H9 (cell line): ENCODE measurements at regions not wholly inside any gene's neighbourhood (a gene's known extent, or its start where the extent isn't known, plus 50 kb on each side); places are given as distances from the start of the nearest gene placed in this dataset.

Experiments used
- DNase-seq: peaks from one replicate; pipeline ENCODE4 v3.0.0-alpha.2; 2017
- H2AFZ ChIP-seq: one replicate; pipeline ENCODE4 v1.6.1; 2013; ENCODE audit warnings: mild to moderate bottlenecking, low read length, control low read depth, moderate library complexity
- H2AK5ac ChIP-seq: 2 replicates; pipeline ENCODE4 v1.6.1; 2013; ENCODE audit warnings: low read length, control low read depth, mixed read lengths; ENCODE audit not compliant: insufficient read length
- H2BK120ac ChIP-seq: one replicate; pipeline ENCODE4 v1.6.1; 2013; ENCODE audit warnings: low read depth, mild to moderate bottlenecking, low read length, control low read depth, inconsistent platforms; ENCODE audit not compliant: poor library complexity, severe bottlenecking
- H2BK12ac ChIP-seq: 2 replicates; pipeline ENCODE4 v1.6.1; 2013; ENCODE audit warnings: low read length, control low read depth, mixed read lengths, low read depth; ENCODE audit not compliant: insufficient read length
- H2BK15ac ChIP-seq: 2 replicates; pipeline ENCODE4 v1.6.1; 2013; ENCODE audit warnings: low read depth, low read length, control low read depth
- H2BK20ac ChIP-seq: one replicate; pipeline ENCODE4 v1.6.1; 2013; ENCODE audit warnings: low read depth, mild to moderate bottlenecking, low read length, control low read depth, inconsistent platforms; ENCODE audit not compliant: poor library complexity, severe bottlenecking
- H2BK5ac ChIP-seq: 2 replicates; pipeline ENCODE4 v1.6.1; 2013; ENCODE audit warnings: low read length, control low read depth, mixed read lengths; ENCODE audit not compliant: insufficient read length
- H3K14ac ChIP-seq: 2 replicates; pipeline ENCODE4 v1.6.1; 2013; ENCODE audit warnings: low read length, control low read depth; ENCODE audit not compliant: insufficient read depth
- H3K18ac ChIP-seq: 2 replicates; pipeline ENCODE4 v1.6.1; 2013; ENCODE audit warnings: low read depth, mild to moderate bottlenecking, mixed read lengths, low read length, control low read depth; ENCODE audit not compliant: insufficient read length
- H3K23ac ChIP-seq: 2 replicates; pipeline ENCODE4 v1.6.1; 2013; ENCODE audit warnings: low read length, control low read depth, mixed read lengths, low read depth; ENCODE audit not compliant: insufficient read length
- H3K23me2 ChIP-seq: 2 replicates; pipeline ENCODE4 v1.6.1; 2013; ENCODE audit warnings: low read depth, mild to moderate bottlenecking, mixed read lengths, low read length, control low read depth; ENCODE audit not compliant: insufficient read length, poor library complexity, severe bottlenecking
- H3K27ac ChIP-seq: 2 replicates; pipeline ENCODE4 v1.5.1; 2013; ENCODE audit warnings: low read length, control low read depth, mixed read lengths, low read depth; ENCODE audit not compliant: insufficient read length
- H3K27me3 ChIP-seq: 2 replicates; pipeline ENCODE4 v1.6.1; 2013; ENCODE audit warnings: low read length, control low read depth, inconsistent platforms; ENCODE audit not compliant: insufficient read depth
- H3K4ac ChIP-seq: 2 replicates; pipeline ENCODE4 v1.6.1; 2013; ENCODE audit warnings: low read depth, mild to moderate bottlenecking, control low read depth, inconsistent platforms, low read length, moderate library complexity
- H3K4me1 ChIP-seq: 2 replicates; pipeline ENCODE4 v1.6.1; 2013; ENCODE audit warnings: low read length, control low read depth, inconsistent platforms; ENCODE audit not compliant: insufficient read depth
- H3K4me2 ChIP-seq: 2 replicates; pipeline ENCODE4 v1.6.1; 2013; ENCODE audit warnings: low read length, control low read depth, mixed read lengths; ENCODE audit not compliant: insufficient read length, insufficient read depth
- H3K56ac ChIP-seq: 2 replicates; pipeline ENCODE4 v1.6.1; 2013; ENCODE audit warnings: low read depth, mild to moderate bottlenecking, mixed read lengths, low read length, control low read depth; ENCODE audit not compliant: insufficient read length
- H3K79me1 ChIP-seq: 2 replicates; pipeline ENCODE4 v1.6.1; 2013; ENCODE audit warnings: low read depth, mild to moderate bottlenecking, moderate library complexity, low read length, control low read depth, inconsistent platforms; ENCODE audit not compliant: insufficient read depth, poor library complexity, severe bottlenecking
- H3K79me2 ChIP-seq: 2 replicates; pipeline ENCODE4 v1.6.1; 2013; ENCODE audit warnings: low read length, control low read depth, inconsistent platforms; ENCODE audit not compliant: insufficient read depth
- H3K9ac ChIP-seq: 2 replicates; pipeline ENCODE4 v1.6.1; 2013; ENCODE audit warnings: low read length, control low read depth, mixed read lengths; ENCODE audit not compliant: insufficient read length; ENCODE audit errors: extremely low read depth
- H3K9me3 ChIP-seq: one replicate; pipeline ENCODE4 v1.6.1; 2013; ENCODE audit warnings: low read depth, low read length, inconsistent platforms; ENCODE audit not compliant: control insufficient read depth
- H3T11ph ChIP-seq: one replicate; pipeline ENCODE4 v1.6.1; 2013; ENCODE audit warnings: mild to moderate bottlenecking, low read length, control low read depth, inconsistent platforms
- H4K20me1 ChIP-seq: one replicate; pipeline ENCODE4 v1.6.1; 2013; ENCODE audit not compliant: control insufficient read depth, insufficient read length, insufficient read depth
- H4K5ac ChIP-seq: 2 replicates; pipeline ENCODE4 v1.6.1; 2013; ENCODE audit warnings: low read depth, mild to moderate bottlenecking, mixed read lengths, low read length, control low read depth; ENCODE audit not compliant: insufficient read length
- H4K8ac ChIP-seq: replicated peaks from 2 replicates; pipeline ENCODE4 v1.6.1; 2013; ENCODE audit warnings: low read length, control low read depth, mixed read lengths, low read depth; ENCODE audit not compliant: insufficient read length
- H4K91ac ChIP-seq: 2 replicates; pipeline ENCODE4 v1.6.1; 2013; ENCODE audit warnings: low read depth, mild to moderate bottlenecking, moderate library complexity, mixed read lengths, low read length, control low read depth; ENCODE audit not compliant: insufficient read length
- H3K27ac Mint-ChIP-seq, 3 experiments: 2 replicates in 2 of 3; 3 replicates in 1 of 3; pipeline ENCODE4 v1.8.0; 2020 to 2021; ENCODE audit warnings: mixed read lengths in 3 of 3, mild to moderate bottlenecking in 1 of 3, moderate library complexity in 1 of 3
- H3K27me3 Mint-ChIP-seq: 2 replicates; pipeline ENCODE4 v1.8.0; 2021; ENCODE audit warnings: low read depth, mild to moderate bottlenecking, moderate library complexity, mixed read lengths
- H3K36me3 Mint-ChIP-seq, 3 experiments: 2 replicates in 2 of 3; 3 replicates in 1 of 3; pipeline ENCODE4 v1.8.0; 2020 to 2021; ENCODE audit warnings: low read depth in 3 of 3, mixed read lengths in 3 of 3; ENCODE audit not compliant: insufficient read depth in 1 of 3
- H3K4me1 Mint-ChIP-seq, 2 experiments: 2 replicates each; pipeline ENCODE4 v1.8.0; 2020; ENCODE audit warnings: mixed read lengths in 2 of 2
- H3K4me3 Mint-ChIP-seq, 2 experiments: 2 replicates in 1 of 2; 3 replicates in 1 of 2; pipeline ENCODE4 v1.8.0; 2020 to 2021; ENCODE audit warnings: mild to moderate bottlenecking in 2 of 2, mixed read lengths in 2 of 2, moderate library complexity in 1 of 2
- H3K9me3 Mint-ChIP-seq, 2 experiments: 2 replicates in 1 of 2; 3 replicates in 1 of 2; pipeline ENCODE4 v1.8.0; 2020; ENCODE audit warnings: mild to moderate bottlenecking in 2 of 2, mixed read lengths in 2 of 2, moderate library complexity in 1 of 2
- CTCF ChIP-seq: fragments of 200-600 bp; sonication (generic); conservative IDR thresholded peaks from 3 replicates; pipeline ENCODE4 v1.8.0; 2021; ENCODE audit warnings: antibody characterized with exemption, mild to moderate bottlenecking
- WGBS: extraction: QIAGEN DNeasy Blood & Tissue Kit; methylation state at CpG from one replicate; pipeline ENCODE4 v1.1.7; 2013; ENCODE audit warnings: missing lambda C conversion rate, low lambda C conversion rate, mixed read lengths; ENCODE audit not compliant: insufficient read length; ENCODE audit errors: extremely low coverage; 5-methylcytosine and 5-hydroxymethylcytosine counted together

DNA sequence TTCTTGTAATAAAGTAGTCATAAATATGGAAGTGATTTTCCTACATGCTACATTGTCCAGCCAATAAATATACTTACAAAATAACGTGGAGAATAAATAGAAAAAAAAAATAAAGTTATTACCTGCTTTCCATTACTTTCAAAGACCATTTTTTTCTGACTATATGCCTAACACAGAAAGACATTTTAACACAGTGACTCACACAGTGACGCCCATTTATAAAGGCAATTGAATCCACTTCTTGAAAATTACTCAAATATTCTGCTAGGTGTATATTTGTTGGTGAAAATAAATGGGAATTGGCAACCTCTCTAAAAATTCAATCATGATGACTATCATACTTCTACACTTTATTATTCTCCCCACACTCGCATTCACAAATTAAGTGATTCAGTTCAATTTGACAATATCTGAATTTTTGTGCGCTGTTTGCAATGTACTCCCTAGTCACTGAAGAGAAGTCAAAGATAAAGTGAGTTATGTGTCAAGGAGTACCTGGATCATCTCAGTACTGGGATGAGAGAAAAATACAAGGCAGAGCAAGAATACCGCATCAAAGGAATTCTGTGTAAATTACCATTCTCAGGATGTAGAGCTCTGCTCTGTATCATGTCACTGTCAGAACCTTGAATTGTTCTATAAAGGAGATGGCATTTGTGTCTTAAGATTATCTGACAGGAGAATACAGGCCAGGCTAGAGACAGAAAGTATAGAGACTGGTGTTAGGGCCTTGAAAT lies 642.7 kb downstream of the IPMK start:
- no peak overlapping the region for H4K91ac ChIP-seq
- H3K9ac ChIP-seq: no peak overlapping the region
- no peak overlapping the region for H3K14ac ChIP-seq
- H4K5ac ChIP-seq: no peak overlapping the region
- Mint-ChIP-seq H3K27me3 (no peaks in the 10 kb centered on the region), H3K4me1 (peaks cover 23 to 38% of the 10 kb centered on the region in 2 experiments), H3K27ac (no peak overlapping the region), H3K9me3 (no peaks in the 10 kb centered on the region), H3K36me3 (no peaks in the 10 kb centered on the region), H3K4me3 (no peak overlapping the region)
- no peak overlapping the region for H2BK20ac ChIP-seq
- H4K8ac ChIP-seq: no peak overlapping the region
- no peak overlapping the region for H3K56ac ChIP-seq
- no peaks in the 10 kb centered on the region for H3K27me3 ChIP-seq
- no peaks in the 10 kb centered on the region for H3K79me2 ChIP-seq
- TF ChIP-seq CTCF: no peak
- H3K23ac ChIP-seq: no peak overlapping the region
- peaks cover 3% of the 10 kb centered on the region for H3K23me2 ChIP-seq
- no peak for DNase-seq
- H3T11ph ChIP-seq: no peak overlapping the region
- no peak overlapping the region for H3K4me2 ChIP-seq
- H3K27ac ChIP-seq: no peak overlapping the region
- H2BK12ac ChIP-seq: no peak overlapping the region
- no CpG with 5 or more reads among the region's 5 CpGs for WGBS
- no peak overlapping the region for H2BK15ac ChIP-seq
- no peak overlapping the region for H3K18ac ChIP-seq
- H2AK5ac ChIP-seq: no peak overlapping the region
- H2BK5ac ChIP-seq: no peak overlapping the region
- no peaks in the 10 kb centered on the region for H3K9me3 ChIP-seq
- H3K4ac ChIP-seq: no peak overlapping the region
- no peaks in the 10 kb centered on the region for H3K79me1 ChIP-seq
- no peaks in the 10 kb centered on the region for H4K20me1 ChIP-seq
- no peak overlapping the region for H2AFZ ChIP-seq
- H2BK120ac ChIP-seq: no peak overlapping the region
- H3K4me1 ChIP-seq: peaks cover 2% of the 10 kb centered on the region; the same call in 1 of the 2 replicates
